Activated gamma-delta T cell treated with anti-CD3 and anti-CD28 coated beads, Interleukin-2, amount 50 U/mL, for 16 hours (primary cell): ENCODE measurements at regions not wholly inside any gene's neighbourhood (a gene's known extent, or its start where the extent isn't known, plus 50 kb on each side); places are given as distances from the start of the nearest gene placed in this dataset.
"Not testable (repeated sequence)": the region's sequence is repeated elsewhere in the genome, so short reads cannot be mapped to it uniquely, and the experiment has no call there.

Experiments used
- DNase-seq: peaks from one replicate; pipeline ENCODE4 v3.0.0-alpha.2; 2020; ENCODE audit warnings: low read depth

DNA sequence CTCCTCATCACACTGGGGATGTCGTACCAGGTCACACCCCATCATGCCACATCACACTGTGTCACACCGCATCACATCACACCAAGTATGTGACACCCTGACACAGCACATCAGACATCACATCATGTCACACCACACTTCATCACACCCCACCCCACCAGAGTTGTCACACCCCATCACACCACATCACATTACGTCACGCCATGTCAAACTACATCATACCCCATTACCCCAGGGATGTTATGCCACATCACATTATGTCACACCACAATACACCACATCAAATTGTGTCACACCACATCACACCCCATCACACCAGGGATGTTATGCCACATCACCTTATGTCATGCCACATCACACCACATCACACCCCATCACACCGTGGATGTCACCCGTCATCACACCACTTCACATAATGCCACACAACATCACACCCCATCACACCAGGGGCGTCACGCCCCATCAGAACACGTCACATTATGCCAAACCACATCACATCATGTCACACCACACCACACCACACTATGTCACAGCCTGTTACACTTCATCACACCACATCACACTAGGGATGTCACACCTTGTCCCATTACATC is 133.6 kb downstream of the TMEM121 start:
- DNase-seq: no peak

DNA sequence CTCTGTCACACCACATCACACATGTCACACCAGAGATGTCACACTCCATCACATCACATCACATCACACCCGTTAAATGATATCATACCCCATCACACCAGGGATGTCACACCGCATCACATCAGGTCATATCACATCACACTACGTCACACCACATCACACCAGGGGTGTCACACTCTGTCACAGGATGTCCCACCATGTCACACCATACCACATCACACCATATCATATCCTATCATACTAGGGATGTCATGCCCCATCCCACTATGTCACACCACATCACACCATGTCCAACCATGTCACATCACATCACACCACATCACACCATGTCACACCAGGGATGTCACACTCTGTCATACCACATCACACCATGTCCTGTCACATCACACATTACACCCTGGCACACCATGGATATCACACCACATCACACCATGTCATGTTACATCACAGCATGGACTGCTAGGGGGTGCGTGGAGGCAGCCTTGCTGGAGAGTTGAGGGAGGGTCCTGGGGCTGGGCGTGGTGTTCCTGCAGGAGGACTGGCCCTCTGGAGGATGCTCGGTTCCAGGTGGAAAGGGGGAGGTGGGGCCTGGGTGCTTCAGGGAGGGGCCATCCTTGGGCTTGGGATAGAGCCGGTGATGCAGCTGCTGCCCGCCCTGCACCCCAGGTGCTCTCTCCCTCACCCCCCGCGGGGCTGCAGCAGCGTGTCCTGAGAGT is 134.6 kb downstream of the TMEM121 start:
- no peak for DNase-seq

DNA sequence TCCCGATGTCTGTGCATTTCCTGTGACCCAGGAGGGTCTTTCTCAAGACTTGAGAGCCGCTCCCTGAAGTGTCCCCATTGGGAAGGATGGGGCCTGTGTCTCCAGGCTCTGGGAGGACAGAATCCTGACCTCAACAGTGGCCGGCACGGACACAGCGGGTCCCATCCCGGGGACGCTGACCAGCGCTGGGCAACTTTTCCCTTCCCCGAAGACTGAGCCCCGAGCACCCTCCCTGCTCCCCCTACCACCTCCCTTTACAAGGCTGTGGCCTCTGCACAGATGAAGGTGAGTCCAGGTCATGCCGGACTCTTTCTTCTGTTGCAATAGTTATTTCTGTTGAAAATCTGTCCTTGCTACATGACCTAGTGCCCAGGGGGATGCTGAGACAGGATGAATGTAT is 135.7 kb downstream of the TMEM121 start:
- not testable (repeated sequence) for DNase-seq

DNA sequence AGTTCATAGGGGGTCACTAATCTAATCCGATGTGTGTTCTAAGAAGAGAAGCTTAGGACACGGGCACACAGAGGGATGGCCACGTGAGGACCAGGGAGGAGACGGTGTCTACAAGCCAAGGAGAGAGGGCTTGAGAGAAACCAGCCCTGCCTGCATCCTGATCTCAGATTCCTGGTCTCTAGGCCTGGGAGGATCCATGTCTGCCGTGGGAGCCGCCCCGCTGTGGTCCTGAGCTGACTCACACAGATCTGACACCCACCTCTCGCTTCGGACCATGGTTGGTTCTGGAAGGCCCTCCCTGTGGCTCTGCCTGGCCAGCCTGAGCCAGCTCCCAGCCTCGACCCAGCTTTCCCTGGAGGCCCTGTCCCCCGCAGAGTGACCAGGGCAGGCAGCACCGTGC is 136.2 kb downstream of the TMEM121 start:
- DNase-seq: not testable (repeated sequence)

DNA sequence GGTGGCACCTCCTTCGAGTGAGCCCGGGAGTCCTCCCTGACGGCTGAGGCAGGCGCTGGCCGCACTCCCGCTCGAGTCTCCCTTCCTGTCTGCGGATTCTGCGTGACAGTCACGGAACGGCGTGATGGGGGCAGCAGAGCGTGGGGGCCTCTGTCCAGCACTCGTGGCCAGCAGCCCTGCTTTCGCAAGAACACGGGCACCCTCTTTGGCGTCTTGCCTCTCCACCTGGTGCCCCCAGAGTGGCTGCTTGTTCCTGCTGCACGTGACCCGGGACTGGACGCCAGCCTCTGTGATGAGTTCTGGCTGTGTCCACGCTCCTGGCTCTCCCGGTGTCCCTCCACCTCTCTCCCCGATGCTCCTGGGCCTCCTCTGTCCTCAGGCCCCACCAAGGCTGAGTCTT is 136.9 kb downstream of the TMEM121 start:
- not testable (repeated sequence) for DNase-seq

DNA sequence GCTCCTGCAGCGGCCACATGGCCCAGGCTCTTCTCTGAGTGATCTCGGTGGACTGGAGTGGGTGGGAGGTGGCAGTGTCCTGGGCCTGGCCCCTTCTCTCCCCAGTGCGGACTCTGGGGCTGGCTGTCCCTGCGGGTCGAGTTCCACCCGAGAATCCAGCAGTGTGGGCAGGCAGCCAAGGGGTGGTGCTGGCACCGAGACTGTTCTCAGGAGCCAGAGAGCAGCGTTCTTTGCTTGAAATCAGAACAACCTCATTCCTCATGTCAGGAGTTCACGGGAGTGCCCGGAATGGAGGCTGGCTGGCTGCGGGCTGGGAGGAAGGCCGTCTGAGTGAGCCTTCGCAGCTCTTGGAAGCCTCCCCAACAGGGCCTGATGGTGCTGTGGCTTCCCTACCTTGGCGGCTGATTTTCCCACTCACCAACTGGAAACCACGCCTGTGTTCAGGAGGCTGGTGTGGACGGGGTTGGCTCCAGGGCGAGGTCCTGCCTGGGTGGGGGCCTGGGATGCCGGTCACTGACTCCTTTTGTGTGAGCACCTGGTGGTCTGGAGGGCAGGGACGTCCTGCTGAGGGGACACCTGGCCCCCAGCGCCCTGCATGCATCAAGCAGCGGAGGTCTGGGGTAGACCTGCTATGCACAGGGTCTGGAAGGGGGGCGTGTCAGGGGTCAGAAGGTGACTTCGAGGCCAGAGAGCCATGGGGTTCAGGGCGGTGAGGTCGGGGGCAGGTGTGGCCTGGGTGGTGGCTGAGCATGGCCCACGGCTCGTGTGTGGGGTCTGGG is 137.6 kb downstream of the TMEM121 start:
- not testable (repeated sequence) for DNase-seq

DNA sequence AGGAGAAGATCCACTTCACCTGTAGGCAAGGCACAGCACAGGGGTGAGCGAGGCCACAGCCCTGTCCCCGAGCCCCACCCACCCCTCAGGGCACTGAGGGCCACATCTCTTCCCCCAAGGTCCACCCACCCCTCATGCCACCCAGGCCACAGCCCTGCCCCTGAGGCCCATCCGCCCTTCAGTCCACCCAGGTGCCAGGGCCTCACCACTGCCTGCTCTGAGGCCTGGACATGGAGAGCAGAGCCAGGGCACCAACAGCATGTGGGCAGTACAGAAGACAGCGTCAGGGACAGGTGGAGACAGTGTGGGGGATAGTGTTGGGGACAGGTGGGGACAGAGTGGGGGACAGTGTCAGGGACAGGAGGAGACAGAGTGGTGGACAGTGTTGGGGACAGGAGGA is 138.3 kb downstream of the TMEM121 start:
- DNase-seq: no peak

DNA sequence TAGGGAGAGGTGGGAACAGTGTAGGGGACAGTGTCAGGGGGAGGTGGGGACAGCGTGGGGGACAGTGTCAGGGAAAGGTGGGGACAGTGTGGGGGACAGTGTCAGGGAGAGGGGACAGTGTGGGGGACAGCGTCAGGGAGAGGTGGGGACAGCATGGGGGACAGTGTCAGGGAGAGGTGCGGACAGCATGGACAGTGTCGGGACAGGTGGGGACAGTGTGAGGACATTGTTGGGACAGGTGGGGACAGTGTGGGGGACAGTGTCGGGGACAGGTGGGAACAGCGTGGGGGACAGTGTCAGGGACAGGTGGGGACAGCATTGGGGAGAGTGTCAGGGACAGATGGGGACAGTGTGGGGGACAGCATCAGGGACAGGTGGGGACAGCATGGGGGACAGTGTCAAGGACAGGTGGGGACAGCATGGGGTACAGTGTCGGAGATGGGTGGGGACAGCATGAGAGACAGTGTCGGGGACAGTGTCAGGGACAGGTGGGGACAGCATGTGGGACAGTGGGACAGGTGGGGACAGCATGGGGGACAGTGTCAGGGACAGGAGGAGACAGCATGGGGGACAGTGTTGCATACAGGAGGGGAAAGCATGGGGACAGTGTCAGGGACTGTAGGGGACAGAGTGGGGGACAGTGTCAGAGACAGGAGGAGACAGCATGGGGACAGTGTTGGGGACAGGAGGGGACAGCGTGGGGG is 139.0 kb downstream of the TMEM121 start:
- DNase-seq: no peak

DNA sequence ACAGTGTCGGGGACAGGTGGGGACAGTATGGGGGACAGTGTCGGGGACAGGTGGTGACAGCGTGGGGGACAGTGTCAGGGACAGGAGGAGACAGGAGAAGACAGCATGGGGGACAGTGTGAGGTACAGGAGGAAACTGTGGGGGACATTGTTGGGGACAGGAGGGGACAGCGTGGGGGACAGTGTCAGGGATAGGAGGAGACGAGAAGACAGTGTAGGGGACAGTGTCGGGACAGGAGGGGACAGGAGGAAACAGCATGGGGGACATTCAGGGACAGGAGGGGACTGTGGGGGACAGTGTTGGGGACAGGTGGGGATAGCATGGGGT is 139.5 kb downstream of the TMEM121 start:
- no peak for DNase-seq

DNA sequence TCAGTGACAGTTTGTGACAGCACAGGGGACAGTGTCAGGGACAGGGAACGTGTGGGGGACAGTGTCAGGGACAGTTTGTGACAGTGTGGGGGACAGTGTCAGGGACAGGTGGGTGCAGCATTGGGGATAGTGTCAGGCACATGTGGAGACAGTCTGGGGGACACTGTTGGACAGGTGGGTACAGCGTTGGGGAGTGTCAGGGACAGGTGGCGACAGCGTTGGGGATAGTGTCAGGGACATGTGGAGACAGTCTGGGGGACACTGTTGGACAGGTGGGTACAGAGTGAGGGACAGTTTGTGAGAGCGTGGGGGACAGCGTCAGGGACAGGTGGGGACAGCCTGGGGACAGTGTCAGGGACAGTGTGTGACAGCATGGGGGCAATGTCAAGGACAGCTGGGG is 140.0 kb downstream of the TMEM121 start:
- no peak for DNase-seq

DNA sequence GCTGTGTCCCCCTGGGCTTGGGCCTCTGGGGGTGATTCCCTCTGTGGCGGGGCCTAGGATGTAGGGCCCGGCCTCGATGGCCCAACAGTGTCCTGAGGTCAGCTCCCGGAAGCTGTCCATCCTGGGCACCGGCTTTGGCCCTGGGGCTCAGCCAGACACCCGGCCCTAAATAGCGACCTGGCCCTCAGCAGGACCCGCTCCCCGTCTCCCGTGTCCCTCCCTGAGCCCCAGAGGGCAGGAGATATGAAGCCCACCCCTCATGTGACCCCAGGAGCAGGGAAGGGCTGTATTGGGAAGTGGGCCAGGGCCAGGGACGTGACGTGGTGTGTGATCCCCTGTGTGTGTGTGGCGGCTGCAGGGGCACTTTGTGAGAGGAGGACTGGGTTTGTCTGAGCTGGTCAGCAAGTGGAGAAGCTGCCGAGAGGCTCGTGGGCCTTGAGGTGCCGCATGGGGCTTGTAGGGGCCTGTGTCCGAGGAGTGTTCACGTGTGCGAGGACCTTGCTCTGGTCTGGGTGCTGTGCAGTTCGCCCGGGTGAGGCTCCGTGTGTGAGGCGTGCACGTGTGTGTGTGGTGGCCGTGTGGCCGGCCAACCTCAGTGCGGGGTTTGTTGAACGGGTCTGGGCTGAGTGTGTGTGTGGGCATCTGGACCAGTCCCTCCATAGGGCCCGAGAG is 140.7 kb downstream of the TMEM121 start:
- DNase-seq: not testable (repeated sequence)

DNA sequence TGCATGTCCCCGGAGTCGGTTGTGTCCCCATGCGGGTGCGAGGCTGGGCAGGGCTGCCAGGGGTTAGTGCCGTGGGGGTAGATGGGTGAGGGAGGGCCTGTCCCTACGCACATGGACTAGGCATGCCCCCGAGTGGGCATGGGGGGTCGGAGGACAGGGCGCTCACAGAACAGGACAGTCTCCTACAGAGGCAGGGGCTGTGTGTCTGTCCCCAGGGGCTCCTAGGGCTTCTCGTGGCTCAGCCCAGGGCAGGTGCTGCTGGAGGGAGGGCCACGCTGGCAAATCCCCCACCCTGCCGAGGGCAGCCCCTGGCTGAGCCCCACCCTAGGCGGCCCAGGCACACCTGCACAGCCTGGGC is 141.3 kb downstream of the TMEM121 start:
- DNase-seq: not testable (repeated sequence)

DNA sequence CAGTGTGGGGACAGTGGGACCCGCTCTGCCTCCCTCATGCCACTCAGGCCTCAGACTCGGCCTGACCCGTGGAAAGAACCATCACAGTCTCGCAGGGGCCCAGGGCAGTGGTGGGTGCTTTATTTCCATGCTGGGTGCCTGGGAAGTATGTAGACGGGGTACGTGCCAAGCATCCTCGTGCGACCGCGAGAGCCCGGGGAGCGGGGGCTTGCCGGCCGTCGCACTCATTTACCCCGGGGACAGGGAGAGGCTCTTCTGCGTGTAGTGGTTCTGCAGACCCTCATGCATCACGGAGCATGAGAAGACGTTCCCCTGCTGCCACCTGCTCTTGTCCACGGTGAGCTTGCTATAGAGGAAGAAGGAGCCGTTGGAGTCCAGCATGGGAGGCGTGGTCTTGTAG is 141.6 kb downstream of the TMEM121 start:
- DNase-seq: not testable (repeated sequence)

DNA sequence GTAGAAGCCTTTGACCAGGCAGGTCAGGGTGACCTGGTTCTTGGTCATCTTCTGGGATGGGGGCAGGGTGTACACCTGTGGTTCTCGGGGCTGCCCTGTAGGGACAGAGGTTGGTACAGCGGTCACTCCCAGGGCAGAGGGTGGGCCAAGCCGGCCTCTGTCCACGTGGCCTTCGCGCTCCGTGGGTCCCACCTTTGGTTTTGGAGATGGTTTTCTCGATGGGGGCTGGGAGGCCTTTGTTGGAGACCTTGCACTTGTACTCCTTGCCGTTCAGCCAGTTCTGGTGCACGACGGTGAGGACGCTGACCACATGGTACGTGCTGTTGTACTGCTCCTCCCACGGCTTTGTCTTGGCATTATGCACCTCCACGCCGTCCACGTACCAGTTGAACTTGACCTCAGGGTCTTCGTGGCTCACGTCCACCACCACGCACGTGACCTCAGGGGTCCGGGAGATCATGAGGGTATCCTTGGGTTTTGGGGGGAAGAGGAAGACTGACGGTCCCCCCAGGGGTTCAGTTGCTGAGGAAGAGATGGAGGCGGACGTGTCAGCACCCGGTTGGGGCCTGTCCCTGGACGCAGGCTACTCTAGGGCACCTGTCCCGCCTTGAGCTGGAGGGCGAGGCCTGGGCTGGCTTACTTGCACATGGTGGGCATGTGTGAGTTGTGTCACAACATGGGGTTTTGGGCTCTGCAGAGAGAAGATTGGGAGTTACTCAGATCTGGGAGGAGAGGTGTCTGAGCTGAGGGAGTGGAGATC is 142.3 kb downstream of the TMEM121 start:
- not testable (repeated sequence) for DNase-seq

DNA sequence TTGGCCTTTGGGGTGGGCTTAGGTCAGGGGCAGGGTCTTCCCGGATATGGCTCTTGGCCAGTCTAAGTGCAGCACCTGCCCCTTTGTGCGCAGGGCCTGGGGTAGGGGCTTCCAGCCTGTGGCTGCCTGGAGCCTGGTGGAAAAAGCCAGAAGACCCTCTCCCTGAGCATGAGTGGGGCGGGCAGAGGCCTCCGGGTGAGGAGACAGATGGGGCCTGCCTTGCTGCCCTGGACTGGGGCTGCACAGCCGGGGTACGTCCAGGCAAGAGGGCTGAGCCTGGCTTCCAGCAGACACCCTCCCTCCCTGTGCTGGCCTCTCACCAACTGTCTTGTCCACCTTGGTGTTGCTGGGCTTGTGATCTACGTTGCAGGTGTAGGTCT is 142.8 kb downstream of the TMEM121 start:
- not testable (repeated sequence) for DNase-seq

DNA sequence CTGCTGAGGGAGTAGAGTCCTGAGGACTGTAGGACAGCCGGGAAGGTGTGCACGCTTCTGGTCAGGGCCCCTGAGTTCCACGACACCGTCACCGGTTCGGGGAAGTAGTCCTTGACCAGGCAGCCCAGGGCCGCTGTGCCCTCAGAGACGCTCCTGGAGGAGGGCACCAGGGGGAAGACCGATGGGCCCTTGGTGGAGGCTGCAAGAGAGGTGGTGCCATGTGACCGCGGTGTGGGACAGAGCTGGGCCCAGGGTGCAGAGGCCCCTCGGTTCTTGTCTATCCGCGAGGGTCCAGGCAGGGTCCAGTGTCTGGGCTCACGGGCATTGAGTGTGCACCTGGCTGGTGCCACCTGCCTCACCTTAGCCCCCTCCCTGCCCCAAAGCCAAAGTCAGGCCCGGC is 143.3 kb downstream of the TMEM121 start:
- not testable (repeated sequence) for DNase-seq

DNA sequence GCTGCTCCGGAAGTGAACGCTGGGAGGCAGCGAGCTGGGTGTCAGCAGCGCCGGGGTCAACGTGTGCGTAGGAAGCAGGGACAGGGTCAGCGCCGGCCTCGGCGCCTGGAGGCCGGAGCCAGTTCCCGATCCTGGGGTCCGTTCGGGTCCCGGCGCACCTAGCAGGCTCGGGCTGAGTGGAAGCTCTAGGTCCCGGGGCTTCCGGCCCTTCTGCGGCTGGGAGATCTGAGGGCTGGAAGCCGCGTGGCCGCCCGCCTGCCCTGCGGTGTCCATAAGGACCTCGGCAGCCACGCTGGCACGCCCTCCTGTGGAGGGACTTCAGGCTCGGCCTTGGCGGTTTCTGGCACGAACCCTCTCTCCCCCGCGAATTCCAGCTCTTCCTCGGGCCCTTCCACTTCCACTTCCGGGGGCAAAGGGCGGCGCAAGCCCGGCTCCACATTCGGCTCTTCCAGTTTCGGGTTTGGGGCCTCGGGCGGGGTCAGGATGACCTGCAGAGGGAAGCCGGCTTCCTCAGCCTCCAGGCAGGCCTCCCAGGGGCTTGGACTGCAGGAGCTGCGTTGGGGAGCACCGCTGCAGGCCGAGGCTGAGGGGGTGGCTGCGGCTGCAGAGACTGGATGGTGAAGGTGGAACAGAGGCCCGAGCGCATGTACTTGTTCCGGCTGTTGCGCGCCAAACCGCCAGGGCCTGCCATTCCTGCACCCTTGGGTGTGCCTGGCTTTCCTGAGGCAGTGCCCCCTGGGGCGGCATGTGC is 146.2 kb downstream of the TMEM121 start:
- not testable (repeated sequence) for DNase-seq

DNA sequence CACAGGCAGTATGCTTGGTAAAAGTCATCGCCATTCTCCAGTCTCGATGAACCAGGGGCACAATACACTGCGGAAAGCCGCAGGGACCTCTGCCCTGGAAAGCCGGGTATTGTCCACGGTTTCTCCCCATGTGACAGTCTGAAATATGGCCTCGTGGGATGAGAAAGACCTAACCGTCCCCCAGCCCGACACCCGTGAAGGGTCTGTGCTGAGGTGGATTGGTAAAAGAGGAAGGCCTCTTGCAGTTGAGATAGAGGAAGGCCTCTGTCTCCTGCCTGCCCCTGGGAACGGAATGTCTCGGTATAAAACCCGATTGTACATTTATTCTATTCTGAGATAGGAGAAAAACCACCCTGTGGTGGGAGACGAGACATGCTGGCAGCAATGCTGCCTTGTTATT is 149.1 kb downstream of the TMEM121 start:
- not testable (repeated sequence) for DNase-seq

DNA sequence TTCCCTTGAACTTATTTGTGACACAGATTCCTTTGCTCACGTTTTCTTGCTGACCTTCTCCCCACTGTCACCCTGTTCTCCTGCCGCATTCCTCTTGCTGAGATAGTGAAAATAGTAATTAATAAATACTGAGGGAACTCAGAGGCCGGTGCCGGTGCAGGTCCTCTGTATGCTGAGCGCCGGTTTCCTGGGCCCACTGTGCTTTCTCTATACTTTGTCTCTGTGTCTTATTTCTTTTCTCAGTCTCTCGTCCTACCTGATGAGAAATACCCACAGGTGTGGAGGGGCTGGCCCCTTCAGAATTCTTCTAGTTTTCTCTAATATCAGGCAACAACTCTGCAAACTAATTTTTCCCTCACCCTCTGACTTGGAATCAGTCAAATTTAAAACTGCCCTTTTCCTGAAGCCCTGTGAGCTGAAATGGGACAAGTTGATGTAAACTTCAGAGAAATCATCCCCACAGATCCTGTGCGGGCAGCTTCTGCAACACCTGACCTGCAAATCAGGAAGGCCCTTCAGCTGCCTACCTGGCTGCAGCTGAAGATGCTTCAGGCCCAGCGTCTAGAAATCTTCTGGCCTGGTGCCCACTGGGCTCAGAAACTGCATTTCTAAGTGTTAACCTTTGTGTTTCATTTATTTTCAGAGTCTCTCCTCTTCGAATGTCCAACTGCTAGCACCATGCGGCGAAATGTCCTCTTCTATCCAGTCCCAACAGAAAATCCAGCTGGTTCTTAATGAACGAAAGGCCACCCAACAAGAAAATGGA is 149.7 kb downstream of the TMEM121 start:
- not testable (repeated sequence) for DNase-seq

DNA sequence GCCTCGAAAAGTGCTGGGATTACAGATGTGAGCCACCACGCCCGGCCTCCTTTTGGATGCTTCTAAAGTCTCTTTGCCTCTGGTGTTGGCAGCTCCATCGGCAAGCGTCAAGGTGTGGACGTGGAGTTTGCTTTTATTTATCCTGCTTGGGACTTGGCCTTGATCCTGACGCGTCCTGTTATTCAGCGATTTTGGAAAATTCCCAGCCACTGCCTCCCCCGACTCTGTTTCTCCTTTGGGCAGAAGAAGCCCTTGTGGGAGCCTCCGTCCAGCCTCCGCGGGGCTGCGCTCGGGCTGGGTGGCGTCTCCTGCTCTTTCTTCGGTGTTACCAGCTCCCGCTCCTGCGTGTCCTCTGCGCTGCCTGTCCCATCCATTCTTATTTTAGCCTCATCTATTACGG is 151.7 kb downstream of the TMEM121 start:
- DNase-seq: not testable (repeated sequence)
